NCI-H2196 (cell line): ENCODE measurements at regions not wholly inside any gene's neighbourhood (a gene's known extent, or its start where the extent isn't known, plus 50 kb on each side); places are given as distances from the start of the nearest gene placed in this dataset.
"Not testable (repeated sequence)": the region's sequence is repeated elsewhere in the genome, so short reads cannot be mapped to it uniquely, and the experiment has no call there.

Source experiments
- DNase-seq: peaks from one replicate; lab custom pipeline; 2025; ENCODE audit not compliant: unreplicated experiment; lab: John Stamatoyannopoulos, UW

DNA sequence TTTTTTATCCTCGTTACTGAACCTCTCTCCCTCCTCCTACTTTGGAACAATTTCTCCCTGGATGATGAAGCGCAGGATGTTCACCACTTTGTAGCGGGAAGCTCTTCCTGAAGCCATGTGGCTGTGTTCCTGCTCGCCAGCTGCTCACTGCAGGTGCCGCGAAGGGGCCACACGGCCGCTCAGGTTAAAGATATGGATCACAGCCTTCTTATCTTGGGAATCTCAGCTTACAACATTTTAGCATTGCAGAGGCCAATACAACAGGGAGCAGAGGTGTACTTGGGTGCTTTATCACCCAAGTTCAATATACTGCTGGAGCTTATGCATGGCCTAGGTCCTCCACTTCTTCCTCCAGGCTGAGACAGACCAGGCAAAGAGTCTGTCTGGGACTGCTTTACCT is 201.2 kb upstream of the G2E3 start:
- no peak for DNase-seq

DNA sequence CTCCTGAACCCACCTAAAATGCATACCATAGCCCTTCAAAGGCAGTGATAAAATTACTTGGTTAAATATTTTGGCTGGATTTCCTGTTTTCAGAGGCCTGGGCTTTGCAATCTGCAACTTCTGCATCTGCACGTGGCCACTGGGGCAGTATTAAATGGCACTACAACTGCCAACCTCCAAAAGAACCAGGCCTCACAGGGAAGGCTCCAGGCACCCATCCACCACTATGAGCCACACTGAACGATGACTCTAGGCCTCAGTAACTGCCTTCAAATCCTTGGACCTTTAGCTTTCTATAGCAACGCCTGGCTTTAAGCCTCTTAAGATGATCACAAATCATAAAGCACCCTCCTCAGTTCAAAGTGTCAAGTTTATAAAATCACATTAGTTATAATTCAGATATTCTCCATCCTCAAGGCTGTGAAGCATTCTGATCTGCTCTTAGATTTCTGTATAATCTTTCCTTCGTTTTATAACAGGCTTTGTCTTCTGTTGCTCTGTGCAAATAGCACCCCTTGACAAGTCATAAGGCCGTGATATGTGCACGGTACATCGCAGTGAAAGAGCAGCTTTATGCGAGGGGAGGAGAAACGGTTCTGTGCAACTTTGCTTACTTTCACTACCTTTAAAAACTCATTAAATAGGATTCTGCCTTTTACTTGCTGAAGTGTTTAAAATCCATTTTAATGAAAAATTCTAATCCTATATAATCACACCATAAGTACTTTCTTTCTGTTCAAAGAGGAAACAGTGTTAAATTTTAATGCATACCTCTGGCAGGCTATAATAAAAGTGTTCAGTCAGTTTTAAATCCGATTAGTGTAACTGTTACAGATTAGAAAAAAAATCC is 196.4 kb upstream of the G2E3 start:
- no peak for DNase-seq

DNA sequence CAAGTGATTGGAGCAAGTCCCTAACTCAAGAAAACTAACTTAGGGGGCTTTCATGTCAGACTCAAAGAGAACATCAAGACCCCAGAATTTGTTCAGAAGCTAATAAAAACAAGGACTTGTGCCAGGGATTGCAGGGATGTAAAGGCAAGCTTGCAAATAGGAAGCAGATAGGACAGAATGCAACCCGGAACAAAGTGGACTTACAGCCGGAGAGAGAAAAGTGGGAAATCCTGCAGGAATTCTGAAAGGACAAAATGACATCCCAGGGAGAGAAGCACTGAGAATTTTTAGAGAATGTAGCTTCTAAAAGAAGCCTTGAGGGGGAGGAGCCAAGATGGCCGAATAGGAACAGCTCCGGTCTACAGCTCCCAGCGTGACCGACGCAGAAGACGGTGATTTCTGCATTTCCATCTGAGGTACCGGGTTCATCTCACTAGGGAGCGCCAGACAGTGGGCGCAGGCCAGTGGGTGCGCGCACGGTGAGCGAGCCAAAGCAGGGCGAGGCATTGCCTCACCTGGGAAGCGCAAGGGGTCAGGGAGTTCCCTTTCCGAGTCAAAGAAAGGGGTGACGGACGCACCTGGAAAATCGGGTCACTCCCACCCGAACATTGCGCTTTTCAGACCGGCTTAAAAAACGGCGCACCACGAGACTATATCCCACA is 195.6 kb upstream of the G2E3 start:
- DNase-seq: not testable (repeated sequence)

DNA sequence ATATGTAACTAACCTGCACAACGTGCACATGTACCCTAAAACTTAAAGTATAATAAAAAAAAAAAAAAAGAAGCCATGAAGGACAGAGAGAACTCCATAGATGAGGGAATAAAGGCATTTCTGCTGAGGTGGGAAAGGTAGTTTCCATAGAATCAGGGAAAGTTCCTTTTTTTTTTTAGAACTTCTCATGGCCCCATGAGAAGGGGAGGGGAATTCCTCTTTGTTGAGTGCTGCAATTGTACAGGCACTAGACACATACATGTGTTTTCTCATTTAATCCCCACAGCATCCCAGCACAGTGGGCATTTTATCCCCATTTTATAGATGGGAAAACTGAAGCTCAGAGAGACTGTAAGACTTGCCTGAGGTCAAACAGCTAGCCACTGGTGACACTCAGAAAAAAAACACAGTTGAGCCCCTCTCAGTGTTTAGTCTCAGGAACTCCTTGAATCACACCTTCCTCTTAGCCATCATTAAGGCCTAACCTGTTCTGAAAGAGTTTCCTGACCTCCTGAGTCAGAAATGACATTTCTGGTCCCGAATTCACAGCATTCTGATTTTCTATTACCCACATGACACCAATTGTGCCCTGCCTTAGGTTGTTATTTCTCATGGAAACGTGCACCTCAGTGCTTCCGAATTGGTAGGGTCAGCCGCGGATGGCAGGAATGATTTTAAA is 189.3 kb upstream of the G2E3 start:
- no peak for DNase-seq

DNA sequence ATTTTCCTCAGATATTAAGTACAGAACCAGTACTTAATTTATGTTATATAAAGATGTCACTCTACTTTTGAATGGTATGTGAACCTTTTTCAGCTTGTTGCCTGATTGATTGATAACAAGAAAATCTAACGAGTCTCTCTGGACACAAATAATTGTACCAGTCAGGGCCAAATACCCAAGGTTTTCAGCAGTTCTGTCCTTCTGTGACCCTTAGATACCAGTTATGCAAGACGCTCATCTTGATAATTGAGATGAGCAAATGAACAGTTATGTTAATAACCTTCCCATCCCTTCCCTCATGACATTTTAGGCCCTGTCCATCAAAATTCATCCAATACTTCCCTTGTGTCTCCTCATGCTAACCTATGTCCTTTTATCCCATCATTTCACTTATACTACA is 185.9 kb upstream of the G2E3 start:
- no peak for DNase-seq

DNA sequence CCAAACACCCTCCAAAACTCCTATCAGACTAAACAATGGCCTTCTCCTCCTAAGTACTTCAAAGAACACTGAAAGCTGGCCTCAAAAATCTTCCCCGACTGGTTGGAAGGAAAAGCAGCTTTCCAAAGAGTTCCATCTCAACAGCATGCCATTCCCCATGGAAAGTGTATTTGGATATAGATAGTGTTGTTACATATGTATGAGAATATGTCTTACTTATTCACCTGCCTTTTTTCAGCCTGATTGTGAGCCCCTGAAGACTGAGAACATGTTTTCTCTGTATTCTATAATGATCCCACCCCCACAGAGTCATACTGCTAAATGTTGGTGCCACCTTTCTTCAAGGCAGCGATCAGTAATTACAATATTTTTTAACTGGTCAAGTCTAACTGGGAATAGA is 185.4 kb upstream of the G2E3 start:
- DNase-seq: no peak

DNA sequence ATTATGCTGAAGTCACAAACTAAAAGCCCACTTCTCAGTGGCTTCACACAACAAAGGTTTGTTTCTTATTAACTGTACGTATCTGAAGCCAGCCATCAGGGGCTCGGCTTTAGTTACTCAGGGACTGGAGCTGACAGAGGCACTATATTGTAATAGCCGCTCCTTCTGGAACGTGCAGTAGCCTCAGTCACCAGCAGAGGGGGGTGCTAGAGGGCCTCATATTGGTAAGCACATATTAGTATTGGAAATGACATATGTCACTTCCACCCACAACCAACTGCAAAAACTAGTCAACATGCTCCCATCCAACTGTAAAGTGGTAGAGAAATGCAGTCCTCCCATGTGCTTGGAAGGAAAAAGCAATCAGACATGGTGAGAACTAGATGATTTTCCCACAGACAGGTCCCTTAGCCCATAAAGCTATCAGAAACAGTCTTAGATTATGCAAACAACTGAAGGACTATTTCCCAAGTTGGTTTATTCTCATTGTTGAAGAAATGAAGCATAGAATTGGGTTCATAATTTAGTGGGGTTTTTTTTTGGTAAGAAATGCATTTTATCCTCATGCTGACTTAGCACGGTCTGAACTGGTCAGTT is 183.6 kb upstream of the G2E3 start:
- peak; percentile 12 for DNase-seq

DNA sequence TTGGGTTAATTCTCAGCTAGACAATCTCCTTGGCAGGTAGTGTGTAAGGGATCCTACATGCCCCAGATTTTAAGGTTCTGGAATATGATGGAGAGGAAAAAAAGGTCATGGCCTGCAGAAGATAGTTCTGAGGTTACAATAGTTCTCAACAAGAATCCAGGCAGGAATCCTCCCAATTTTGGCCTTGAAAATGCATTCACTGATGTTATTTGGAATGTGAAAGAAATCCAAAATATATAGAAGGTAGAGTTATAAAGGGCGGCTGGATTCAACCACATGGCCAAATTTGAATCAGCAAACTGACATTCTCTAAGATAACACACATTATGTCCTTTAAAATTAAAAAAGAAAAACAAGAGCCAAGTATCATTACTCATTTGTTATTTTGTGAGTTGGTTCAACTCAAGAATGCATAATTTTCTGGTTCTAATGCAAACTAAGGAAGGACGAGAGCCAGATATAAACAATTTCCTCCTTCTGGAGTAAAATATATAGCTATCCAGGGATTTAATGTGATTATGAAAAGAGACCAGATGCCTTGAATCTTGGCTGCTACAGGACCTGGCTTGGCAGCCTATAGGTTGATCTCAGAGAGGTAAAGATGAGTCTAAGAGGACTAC is 177.0 kb upstream of the G2E3 start:
- DNase-seq: no peak

DNA sequence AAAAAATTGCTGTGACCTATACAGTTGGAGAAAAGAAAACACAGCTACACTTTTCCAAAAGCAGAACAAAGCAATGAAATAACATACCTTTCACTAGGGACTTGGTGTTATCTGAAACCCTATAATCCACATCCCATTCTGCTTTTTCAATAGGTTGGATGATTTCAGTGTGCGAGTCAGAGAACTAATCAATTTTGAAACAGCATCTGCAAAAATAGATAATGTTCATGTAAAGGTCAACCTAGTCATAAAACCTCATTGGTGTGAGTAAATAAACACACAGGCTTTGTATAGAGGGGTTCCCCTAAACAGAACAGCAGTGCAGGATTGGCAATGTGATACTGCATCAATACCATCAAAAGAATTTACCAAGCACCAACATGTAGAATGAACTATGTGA is 173.0 kb upstream of the G2E3 start:
- no peak for DNase-seq

DNA sequence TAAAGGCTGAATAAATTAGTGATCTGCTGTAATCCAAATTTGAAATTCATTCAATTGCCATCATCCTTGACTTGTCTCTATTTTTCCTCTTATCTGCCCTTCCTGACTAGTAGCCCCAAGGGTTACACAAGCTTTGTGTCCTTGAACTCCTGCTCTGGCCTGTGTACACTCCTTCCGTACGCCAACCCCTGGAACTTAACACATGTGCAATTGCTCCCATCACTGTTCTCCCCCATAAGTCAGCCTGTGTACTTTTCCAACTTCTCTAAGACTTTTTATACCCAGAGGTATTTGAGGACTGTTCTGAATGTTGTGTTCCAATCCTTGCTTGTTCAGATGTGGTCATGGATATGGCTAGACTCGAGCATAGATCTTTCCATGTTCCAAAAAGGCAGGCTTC is 171.1 kb upstream of the G2E3 start:
- no peak for DNase-seq

DNA sequence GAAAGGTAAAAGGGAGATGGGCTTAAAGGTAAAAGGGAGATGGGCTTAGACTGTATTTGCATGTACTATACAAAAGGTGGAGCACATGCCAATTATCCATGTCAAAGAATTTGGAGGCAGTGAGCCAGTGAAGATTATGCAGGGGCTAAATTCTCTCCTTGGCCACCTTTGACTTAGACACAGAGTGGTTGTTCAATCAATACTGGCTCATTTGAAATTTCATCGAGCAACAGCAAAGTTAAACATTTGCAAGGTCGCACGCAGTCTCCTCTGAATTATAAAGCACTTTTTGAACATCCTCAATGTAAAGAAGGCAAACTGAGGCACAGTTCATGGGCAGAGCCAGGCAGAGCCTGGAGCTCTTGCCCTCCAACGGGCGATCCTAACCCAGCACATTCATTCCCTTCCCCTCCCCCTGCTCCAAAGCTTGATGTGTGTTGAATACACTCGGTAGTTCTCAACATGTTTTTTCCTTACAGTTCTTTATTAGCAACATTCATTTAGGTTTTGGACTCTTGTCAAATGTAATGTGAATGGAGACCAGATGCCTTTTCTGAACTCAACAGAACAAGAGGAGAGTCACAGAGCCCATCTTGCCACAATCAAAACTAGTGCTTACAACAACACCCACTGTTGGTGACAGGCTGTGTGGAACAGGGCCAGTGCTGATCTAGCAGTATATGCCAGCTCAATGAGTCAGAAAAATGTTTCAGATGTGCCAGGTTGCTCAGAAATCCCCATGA is 169.7 kb upstream of the G2E3 start:
- no peak for DNase-seq

DNA sequence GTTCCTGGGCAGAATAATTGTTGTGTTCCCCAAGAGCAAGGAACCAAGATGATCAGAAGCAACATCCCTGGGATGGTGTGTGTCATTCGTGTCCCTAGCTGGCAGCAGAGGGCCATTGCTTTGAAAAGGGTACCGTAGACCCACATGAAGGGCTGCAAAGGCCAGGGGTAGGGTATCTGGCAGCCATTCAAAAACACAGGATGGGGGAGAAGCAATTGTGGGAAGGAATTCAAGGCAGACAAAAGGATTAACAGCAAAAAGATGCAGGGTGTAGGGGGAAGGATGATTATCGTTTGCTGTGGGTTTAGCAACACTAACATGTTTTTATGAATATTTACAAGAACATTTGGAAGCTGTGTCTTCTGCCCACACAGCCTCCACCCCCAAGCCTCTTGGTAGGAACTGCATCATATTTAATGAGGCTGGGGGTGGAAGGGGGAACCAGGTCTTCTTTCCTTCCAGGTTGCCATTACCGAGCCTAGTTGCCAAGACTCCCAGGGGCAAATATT is 169.0 kb upstream of the G2E3 start:
- no peak for DNase-seq

DNA sequence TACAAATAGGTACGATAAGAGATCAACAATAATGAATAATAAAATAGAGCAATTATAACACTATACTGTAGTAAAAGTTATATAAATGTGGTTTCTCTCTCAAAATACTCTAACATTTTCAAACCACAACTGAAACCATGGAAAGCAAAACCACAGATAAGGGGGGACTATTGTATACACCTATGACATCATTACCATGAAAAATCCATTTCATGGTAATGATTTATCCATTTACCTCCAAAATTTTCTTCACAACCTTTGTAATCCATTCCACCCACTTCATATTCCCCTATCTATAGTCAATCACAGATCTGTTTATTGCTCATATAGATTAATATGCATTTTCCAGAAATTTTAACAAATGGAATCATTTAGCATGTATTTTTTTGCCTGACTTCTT is 163.9 kb upstream of the G2E3 start:
- no peak for DNase-seq

DNA sequence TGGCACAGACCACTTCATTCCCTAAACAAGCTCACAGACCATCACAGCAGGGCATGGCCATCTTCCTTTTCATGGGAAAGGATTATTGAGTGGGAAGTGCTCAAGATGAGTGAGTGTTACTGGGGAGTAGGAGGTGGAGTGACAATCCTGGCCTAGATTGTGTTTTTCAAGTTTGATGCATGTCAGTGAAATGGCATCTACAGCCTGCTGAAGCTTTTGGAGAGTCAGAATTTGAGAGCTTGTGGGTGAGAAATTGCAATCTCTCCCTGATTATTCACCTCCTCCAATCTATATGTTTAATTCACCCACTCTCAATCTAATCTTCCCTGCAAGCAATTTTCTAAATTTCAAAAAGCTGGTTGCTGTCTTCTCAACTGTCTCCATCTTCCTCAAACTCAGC is 156.1 kb upstream of the G2E3 start:
- DNase-seq: no peak

DNA sequence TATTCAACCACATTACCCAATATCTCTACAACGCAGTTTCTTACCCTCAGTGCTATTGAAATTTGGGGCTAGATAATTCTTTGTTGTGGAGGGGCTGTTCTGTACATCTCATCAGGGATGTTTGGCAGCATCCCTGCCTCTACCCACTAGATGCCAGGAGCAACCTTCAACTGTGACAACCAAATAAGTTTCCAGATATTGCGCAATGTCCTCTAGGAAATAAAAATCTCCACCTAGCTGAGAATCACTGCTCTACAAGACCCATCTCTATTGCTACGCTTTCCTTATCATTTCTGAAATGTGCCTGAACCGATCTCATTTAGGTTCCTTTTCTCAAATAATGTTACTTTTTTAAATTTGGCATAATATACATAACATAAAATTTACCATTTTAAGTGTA is 155.2 kb upstream of the G2E3 start:
- DNase-seq: no peak

DNA sequence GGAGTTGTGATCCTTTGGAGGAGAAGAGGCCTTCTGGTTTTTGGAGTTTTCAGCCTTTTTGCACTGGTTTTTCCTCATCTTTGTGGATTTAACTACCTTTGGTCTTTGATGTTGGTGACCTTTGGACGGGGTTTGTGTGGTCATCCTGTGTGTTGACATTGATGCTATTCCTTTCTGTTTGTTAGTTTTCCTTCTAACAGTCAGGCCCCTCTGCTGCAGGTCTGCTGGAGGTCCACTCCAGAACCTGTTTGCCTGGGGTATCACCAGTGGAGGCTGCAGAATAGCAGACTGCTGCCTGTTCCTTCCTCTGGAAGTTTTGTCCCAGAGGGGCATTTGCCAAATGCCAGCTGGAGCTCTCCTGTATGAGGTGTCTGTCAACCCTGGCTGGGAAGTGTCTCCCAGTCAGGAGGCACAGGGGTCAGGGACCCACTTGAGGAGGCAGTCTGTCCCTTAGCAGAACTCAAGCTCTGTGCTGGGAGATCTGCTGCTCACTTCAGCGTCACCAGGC is 149.4 kb upstream of the G2E3 start:
- not testable (repeated sequence) for DNase-seq

DNA sequence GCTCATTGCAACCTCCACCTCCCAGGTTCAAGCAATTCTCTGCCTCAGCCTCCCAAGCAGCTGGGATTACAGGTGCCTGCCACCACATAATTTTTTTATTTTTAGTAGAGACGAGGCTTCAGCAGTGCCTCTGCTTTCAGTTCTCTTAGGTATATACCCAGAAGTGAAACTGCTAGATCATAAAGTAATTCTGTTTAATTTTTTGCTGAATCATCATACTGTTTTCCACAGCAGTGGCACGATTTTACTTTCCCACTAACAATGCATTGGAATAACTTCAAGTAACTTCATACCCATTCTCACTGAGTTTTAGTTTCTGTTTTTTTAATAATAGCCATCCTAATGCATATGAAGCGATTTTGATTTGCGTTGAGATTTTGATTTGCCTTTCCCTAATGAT is 148.0 kb upstream of the G2E3 start:
- no peak for DNase-seq

DNA sequence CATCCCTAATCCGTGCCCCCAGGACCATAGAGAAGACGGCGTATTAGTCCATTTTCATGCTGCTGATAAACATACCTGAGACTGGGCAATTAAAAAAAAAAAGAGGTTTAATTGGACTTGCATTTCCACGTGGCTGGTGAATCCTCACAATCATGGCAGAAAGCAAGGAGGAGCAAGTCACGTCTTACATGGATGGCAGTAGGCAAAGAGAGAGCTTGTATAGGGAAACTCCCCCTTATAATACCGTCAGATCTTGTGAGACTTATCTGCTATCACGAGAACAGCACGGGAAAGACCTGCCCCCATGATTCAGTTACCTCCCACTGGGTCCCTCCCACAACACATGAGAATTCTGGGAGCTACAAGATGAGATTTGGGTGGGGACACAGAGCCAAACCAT is 145.8 kb upstream of the G2E3 start:
- not testable (repeated sequence) for DNase-seq

DNA sequence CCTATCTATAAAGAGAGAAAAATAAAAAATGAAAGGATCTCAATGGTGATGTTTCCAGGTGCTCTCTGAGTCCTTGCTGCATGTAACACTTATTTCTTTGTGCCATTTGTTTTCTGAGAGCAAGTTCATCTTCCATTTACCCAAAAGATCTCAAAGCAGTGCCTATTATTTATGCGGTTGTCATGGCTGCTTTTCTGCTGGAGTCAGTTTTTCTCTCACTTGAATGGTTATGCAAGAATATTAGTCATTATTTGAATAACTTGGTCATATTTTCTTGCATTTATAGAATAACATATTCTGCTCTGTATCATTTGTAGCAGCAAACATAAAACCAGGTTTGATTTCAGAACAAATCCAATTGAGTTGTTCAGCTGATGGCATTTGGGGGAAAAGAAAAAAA is 141.8 kb upstream of the G2E3 start:
- DNase-seq: no peak

DNA sequence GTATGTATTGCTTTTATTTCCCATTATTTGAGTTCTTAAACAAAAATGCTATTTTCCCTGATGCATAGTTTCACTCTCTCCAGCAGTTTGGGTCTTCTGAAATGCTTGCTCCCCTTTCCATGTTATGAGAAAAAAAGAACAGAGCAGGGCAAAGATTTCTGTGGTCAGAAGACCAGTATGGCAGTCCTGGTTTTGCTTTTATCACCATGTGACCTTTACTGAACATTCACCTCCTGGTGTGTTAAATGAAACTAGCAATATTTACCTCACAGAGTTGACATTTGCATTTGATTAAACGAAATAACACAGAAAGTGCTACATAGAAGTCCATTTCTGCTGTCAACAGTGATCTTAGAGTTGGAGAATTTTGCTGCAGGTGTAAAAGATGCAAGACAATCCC is 141.0 kb upstream of the G2E3 start:
- no peak for DNase-seq
